HG03558 (cell line): ENCODE measurements at regions not wholly inside any gene's neighbourhood (a gene's known extent, or its start where the extent isn't known, plus 50 kb on each side); places are given as distances from the start of the nearest gene placed in this dataset.

Experiments
- ATAC-seq: cut with Tn5 transposase; IDR thresholded peaks from one replicate; pipeline ENCODE4 v1.9.1; 2021; ENCODE audit warnings: moderate number of reproducible peaks; ENCODE audit not compliant: unreplicated experiment; ENCODE audit errors: extremely low read depth

- no peak for ATAC-seq
Observed at GRCh38 chr6:138550346-138550767, 51.1 kb upstream of the NHSL1 start.

DNA sequence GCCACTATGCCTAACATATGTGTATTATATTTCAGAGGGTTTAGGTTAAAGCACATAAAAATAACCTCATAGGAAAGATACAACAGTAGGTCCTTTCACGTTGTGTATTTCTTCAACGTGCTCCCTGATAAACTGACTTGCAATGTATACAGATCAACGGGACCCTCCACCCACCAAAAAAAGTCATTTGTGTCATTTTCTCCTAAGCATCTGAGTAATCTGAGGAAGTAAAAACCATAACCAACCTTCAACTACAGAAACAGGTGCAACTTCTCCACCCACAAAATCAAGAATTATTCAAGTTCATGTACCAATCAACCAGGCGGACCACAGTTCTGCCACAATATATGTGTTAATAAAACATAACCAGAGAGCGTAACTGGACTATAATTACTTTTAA is 54.9 kb upstream of the NHSL1 start:
- ATAC-seq, result no peak

- ATAC-seq, result no peak
Observed at GRCh38 chr6:138555421-138555988, 56.2 kb upstream of the NHSL1 start.

DNA sequence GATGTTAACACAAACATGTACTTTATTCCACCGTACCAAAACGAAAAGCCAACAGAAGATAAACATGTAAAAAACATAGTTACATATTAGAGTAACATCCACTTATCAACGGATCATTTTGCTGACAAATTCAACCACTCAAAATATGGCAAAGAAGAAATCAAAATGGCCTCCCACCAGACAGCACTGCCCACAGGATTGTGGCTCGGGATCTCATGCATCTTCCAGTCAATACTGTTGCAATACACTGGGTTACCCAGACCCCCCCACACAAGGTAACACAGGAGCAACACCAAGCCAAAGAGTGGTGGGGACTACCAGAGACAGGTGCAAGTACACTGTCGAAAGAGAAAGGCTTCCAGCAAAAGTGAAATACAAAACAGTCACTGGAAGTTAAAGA is 57.9 kb upstream of the NHSL1 start:
- no peak for ATAC-seq

GRCh38 chr6:138559143-138559542 is 59.8 kb upstream of the NHSL1 start:
- no peak for ATAC-seq

- no peak for ATAC-seq
Observed at GRCh38 chr6:138560130-138560860, 61.0 kb upstream of the NHSL1 start.

GRCh38 chr6:138562691-138563090 is 63.4 kb upstream of the NHSL1 start:
- no peak for ATAC-seq

- ATAC-seq, result no peak
Observed at GRCh38 chr6:138563231-138563630, 63.9 kb upstream of the NHSL1 start.

GRCh38 chr6:138563650-138564049 is 64.4 kb upstream of the NHSL1 start:
- ATAC-seq, result no peak

GRCh38 chr6:138564170-138564721 is 65.0 kb upstream of the NHSL1 start:
- no peak for ATAC-seq

DNA sequence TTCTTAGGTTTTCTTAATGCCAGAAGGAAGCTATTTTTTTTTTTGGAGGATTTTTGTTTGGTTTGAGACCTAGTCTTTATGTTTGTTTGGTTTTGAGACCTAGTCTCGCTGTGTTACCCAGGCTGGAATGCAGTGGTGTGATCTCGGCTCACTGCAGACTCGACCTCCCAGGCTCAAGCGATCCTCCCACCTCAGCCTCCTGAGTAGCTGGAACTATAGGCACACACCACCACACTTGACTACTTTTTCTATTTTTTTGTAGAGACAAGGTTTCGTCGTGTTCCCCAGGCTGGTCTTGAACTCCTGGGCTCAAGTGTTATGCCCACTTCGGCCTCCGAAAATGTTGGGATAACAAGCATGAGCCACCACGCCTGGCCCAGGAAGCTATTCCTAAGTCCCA is 67.8 kb upstream of the NHSL1 start:
- no peak for ATAC-seq

- no peak for ATAC-seq
Observed at GRCh38 chr6:138568997-138569396, 69.7 kb upstream of the NHSL1 start.

- ATAC-seq, result no peak
Observed at GRCh38 chr6:138569554-138569953, 70.3 kb upstream of the NHSL1 start.

- no peak for ATAC-seq
Observed at GRCh38 chr6:138569970-138570724, 70.9 kb upstream of the NHSL1 start.

- ATAC-seq, result no peak
Observed at GRCh38 chr6:138570725-138571029, 71.4 kb upstream of the NHSL1 start.

DNA sequence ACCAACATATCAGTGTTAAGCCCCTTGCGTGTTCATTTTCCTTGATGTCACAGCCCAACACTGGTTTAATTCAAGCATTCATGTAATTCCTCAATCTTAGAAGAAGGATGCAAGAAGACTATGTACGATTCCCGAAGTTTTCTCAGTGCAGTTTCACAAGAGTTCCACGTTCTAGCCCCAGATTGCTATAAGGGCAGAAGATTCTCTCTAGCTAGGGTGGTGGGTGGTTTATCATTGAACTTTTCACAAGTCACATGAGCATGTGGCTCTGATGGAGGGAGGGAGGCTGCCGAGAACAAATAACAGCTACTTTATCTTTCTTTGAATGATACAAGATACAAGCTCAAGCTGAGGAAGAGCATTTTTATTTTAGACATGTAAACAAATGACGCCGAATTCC is 71.9 kb upstream of the NHSL1 start:
- ATAC-seq, result no peak

- ATAC-seq, result no peak
Observed at GRCh38 chr6:138571585-138572166, 72.4 kb upstream of the NHSL1 start.

DNA sequence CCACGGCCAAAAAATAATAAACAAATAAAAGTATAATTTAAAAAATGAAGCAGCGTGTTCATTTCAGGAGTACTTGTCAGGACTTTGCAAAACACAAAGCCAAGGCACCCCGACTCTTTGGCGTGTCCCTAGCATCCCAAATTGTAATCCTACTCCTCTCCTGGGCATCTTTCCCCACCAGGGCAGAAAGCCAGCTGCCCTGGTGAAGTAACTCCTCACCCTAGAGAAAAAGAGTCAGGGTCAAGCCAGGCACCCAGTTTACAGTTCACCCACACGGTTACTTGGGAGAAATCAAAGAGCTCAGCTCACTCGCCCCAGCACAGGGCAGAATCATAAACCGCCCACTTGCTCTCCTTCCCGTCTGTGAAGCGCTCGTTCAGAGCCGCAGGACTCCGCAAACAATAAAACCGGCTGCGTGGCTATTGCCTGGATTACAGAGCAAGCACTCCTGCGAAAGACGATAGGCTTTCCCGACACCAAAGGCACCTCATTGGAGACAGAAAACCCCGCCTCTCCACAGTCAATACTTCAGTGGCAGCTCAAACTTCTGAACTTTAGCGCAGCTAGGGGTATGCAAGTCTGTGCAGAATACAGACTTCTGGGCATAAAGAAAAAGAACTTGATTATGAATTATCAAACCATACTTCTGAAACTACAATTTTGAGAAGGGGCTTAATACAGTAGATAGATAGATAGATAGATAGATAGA is 73.0 kb upstream of the NHSL1 start:
- ATAC-seq, result no peak

GRCh38 chr6:138572885-138573284 is 73.6 kb upstream of the NHSL1 start:
- no peak for ATAC-seq

GRCh38 chr6:138575257-138575656 is 76.0 kb upstream of the NHSL1 start:
- ATAC-seq, result no peak
